NOMO-1 (cell line): ENCODE measurements at regions not wholly inside any gene's neighbourhood (a gene's known extent, or its start where the extent isn't known, plus 50 kb on each side); places are given as distances from the start of the nearest gene placed in this dataset.

Source experiments
- DNase-seq, 2 experiments: peaks; one replicate each; lab custom pipeline; 2025; ENCODE audit not compliant: unreplicated experiment in 2 of 2; lab: John Stamatoyannopoulos, UW

DNA sequence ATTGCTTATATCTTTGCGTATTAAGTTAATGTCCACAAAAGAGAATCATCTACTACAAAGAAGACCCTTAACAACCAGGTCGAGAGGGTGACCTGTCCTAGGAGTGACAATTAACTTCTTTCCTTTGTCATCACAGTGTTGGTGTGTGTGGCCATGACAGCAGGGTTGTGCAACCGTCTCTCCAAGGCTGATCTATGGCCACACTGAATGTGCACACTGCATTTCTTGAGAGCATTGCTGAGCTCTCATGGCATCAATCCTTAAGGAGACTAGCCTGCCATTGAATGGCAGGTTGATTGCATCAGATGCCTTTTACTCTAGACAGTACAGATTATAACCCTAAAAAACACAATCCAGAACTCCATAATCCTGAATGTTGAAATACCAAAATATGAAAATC is 86.5 kb upstream of the OLFM3 start:
- no peak for DNase-seq

DNA sequence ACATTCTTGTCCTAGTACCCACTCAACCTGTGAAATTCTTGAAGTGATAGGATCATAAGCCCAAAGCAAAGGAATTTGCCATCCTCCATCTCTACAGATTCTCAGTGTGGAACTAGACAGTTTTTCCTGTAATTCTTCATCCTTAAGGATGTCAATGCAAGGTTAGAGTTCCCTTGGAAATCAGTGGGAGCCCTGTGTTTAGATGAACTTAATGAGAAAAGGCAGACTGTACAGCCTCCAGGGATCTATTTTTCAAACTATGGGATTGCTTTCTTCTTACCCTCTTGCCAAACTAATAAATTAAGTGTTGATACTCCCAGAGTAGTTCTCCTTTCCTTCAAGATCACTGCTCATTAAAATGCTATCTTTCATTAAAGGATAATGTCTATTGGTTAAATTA is 78.1 kb upstream of the OLFM3 start:
- no peak for DNase-seq

DNA sequence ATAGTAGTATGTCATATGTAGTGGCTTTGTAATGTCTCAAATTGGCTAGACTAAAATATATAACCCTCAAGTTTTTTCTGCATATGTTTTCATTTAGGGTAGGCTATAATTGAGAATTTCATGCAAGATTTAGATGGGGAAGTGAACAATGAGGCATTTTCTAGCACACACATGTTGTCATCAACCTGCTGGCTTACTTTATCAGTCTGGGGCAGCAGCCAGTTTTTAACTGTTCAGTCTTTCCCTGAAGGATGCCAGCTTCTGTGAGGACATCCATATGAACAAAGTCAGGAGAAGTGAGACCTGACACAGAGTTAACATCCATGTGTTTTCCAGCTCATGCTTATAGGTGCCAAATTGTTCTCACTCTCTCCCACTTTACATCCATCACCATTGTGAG is 74.7 kb upstream of the OLFM3 start:
- no peak for DNase-seq

DNA sequence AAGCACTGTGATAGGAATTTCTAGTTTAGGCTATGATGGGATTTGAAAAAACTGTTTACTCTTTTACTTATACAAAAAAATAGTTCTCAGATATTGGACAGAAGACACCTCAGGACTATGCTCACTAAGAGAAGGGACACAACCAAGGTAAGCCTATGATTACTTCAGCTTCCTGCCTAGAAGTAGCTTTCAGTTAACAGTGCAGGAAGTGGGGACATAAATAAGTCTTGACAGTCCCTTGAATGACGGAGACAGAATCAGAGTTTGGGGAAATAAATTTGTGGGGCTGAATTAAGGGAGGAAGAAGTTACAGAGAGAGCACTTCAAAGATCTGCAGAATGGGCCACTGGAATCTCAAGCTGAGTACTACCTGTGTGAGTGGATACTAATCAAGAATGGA is 53.8 kb upstream of the OLFM3 start:
- DNase-seq = peak; percentile 7 to 48

DNA sequence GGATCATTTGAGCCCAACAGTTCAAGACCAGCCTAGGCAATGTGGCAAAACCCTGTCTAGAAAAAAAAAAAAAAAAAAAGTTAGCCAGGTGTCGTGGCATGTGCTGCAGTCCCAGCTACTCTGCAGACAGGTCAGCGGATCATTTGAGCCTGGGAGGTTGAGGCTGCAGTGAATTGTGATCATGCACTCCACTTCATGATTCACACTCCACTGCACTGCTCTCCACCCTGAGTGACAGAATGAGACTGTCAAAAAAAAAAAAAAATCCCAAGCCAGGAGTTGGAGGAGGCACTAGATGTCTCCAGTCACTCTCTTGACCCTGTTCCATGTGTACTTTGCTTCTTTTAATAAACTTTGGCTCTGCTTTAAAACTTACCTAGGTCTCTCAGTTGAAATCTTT is 51.0 kb upstream of the OLFM3 start:
- no peak for DNase-seq
